ENCODE measurements at regions not wholly inside any gene's neighbourhood (a gene's known extent, or its start where the extent isn't known, plus 50 kb on each side); places are given as distances from the start of the nearest gene placed in this dataset.

DNA sequence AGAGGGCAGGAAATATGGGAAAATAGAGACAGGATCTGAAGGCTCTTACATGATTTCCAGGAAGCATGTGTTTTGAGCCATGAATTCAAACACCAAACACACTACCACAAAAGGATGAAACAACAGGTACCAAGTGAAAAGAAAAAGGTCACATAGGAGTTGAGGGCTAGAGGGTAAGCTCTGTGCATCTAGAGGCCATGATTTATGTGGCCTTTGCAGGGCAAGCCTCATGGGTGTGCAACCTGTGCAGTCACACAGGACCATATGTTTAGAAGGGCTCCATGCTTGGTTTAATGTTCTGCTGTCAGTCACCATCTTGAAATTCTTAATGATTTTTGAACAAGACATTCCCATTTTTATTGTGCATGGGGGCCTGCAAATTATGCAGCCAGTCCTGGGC is 134.5 kb upstream of the CCDC68 start:
- no peaks in the 10 kb centered on the region for H3K36me3 ChIP-seq (ENCODE audit: control insufficient read depth in 2 of 2, insufficient read depth in 1 of 2, low read length in 2 of 2)
- ChIA-PET POLR2A (interaction anchor here (0.6 kb wide), 1 partner anchor 1820 kb away, joined by 3 read pairs; no protein-coding TSS in a partner anchor), CTCF (interaction anchor here (0.7 kb wide), 1 partner anchor 60 kb away, joined by 5 read pairs; no protein-coding TSS in a partner anchor)
- TF ChIP-seq ZIC2 (tag by site-specific recombination; IDR thresholded peaks at IDR 0.05), result no peak
- TF ChIP-seq BCL11A (tag by site-specific recombination; IDR thresholded peaks at IDR 0.05; ENCODE audit: low read depth), result no peak
- TF ChIP-seq, protein P1, sequence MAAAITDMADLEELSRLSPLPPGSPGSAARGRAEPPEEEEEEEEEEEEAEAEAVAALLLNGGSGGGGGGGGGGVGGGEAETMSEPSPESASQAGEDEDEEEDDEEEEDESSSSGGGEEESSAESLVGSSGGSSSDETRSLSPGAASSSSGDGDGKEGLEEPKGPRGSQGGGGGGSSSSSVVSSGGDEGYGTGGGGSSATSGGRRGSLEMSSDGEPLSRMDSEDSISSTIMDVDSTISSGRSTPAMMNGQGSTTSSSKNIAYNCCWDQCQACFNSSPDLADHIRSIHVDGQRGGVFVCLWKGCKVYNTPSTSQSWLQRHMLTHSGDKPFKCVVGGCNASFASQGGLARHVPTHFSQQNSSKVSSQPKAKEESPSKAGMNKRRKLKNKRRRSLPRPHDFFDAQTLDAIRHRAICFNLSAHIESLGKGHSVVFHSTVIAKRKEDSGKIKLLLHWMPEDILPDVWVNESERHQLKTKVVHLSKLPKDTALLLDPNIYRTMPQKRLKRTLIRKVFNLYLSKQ (tag by site-specific recombination; IDR thresholded peaks at IDR 0.05; ENCODE audit: borderline replicate concordance), result no peak
- no peak for TF ChIP-seq WT1 (tag by site-specific recombination; IDR thresholded peaks at IDR 0.05)
- TF ChIP-seq ZBTB21 (tag by site-specific recombination; IDR thresholded peaks at IDR 0.05), result no peak
- TF ChIP-seq ZNF174 (tag by site-specific recombination; IDR thresholded peaks at IDR 0.05), result no peak
- TF ChIP-seq, protein P2, sequence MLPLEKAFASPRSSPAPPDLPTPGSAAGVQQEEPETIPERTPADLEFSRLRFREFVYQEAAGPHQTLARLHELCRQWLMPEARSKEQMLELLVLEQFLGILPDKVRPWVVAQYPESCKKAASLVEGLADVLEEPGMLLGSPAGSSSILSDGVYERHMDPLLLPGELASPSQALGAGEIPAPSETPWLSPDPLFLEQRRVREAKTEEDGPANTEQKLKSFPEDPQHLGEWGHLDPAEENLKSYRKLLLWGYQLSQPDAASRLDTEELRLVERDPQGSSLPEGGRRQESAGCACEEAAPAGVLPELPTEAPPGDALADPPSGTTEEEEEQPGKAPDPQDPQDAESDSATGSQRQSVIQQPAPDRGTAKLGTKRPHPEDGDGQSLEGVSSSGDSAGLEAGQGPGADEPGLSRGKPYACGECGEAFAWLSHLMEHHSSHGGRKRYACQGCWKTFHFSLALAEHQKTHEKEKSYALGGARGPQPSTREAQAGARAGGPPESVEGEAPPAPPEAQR (tag by site-specific recombination; IDR thresholded peaks at IDR 0.05), result no peak
- no peak for TF ChIP-seq ZXDB (tag by site-specific recombination; IDR thresholded peaks at IDR 0.05)
- TF ChIP-seq ZNF423 (tag by site-specific recombination; IDR thresholded peaks at IDR 0.05), result no peak
- TF ChIP-seq, protein P3, sequence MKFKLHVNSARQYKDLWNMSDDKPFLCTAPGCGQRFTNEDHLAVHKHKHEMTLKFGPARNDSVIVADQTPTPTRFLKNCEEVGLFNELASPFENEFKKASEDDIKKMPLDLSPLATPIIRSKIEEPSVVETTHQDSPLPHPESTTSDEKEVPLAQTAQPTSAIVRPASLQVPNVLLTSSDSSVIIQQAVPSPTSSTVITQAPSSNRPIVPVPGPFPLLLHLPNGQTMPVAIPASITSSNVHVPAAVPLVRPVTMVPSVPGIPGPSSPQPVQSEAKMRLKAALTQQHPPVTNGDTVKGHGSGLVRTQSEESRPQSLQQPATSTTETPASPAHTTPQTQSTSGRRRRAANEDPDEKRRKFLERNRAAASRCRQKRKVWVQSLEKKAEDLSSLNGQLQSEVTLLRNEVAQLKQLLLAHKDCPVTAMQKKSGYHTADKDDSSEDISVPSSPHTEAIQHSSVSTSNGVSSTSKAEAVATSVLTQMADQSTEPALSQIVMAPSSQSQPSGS (tag by site-specific recombination; IDR thresholded peaks at IDR 0.05; ENCODE audit: low read depth), result no peak
- TF ChIP-seq ZNF670 (tag by site-specific recombination; IDR thresholded peaks at IDR 0.05; ENCODE audit: low read depth), result no peak
- no peak for TF ChIP-seq ZNF324 (tag by site-specific recombination; IDR thresholded peaks at IDR 0.05)
- H3K27ac ChIP-seq (ENCODE audit: extremely low read depth, low read depth, low read length), result no peak overlapping the region
- H3K9me3 ChIP-seq (ENCODE audit: control insufficient read depth, insufficient read depth, low read depth, low read length), result no peaks in the 10 kb centered on the region
- peaks cover 46% of the 10 kb centered on the region for H3K4me1 ChIP-seq (ENCODE audit: control insufficient read depth, insufficient read depth, low read length)
- no peak overlapping the region for H3K4me3 ChIP-seq (ENCODE audit: low read depth, low read length)

DNA sequence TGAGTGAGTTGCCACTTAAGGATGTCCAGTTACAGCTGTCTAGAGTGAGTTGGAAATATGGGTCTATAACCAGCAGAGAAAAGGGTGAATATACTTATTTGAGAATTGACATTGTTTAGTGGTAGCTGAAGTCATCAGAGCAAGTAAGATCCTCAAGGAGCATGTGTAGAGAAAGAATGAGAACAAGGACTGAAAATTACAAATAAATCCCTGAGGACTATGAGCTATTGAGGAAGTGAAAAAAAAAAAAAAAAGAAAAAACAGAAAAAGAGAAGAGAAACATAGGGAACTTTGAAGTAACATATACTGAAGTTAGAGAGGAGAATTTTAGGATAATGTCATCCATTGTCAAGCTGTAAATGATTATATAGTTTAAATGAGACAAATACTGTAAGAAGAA is 134.0 kb upstream of the CCDC68 start:
- ChIA-PET POLR2A (interaction anchor here (0.6 kb wide), 2 partner anchors 195 to 1821 kb away, joined by 3 to 6 read pairs; no protein-coding TSS in a partner anchor), CTCF (interaction anchor here (0.6 to 0.7 kb wide), 3 partner anchors 22 to 485 kb away, joined by 3 to 6 read pairs (median 5); no protein-coding TSS in a partner anchor)
- H3K4me1 ChIP-seq (ENCODE audit: control insufficient read depth, insufficient read depth, low read length), result peaks cover 50% of the 10 kb centered on the region
- no peaks in the 10 kb centered on the region for H3K36me3 ChIP-seq (ENCODE audit: control insufficient read depth in 2 of 2, insufficient read depth in 1 of 2, low read length in 2 of 2)
- H3K4me3 ChIP-seq (ENCODE audit: low read depth, low read length), result no peak overlapping the region
- H3K9me3 ChIP-seq (ENCODE audit: control insufficient read depth, insufficient read depth, low read depth, low read length), result no peaks in the 10 kb centered on the region
- H3K27ac ChIP-seq (ENCODE audit: extremely low read depth, low read depth, low read length), result no peak overlapping the region
- TF ChIP-seq ZNF202 (tag by site-specific recombination; IDR thresholded peaks at IDR 0.05; ENCODE audit: borderline replicate concordance), result no peak
- TF ChIP-seq, protein P2 (tag by site-specific recombination; IDR thresholded peaks at IDR 0.05), result no peak
- TF ChIP-seq ZNF132 (tag by site-specific recombination; IDR thresholded peaks at IDR 0.05; ENCODE audit: borderline replicate concordance), result no peak
- no peak for TF ChIP-seq ZNF843 (tag by site-specific recombination; IDR thresholded peaks at IDR 0.05)
- no peak for TF ChIP-seq EGR2 (tag by site-specific recombination; IDR thresholded peaks at IDR 0.05; ENCODE audit: low read depth)
- TF ChIP-seq, protein P1 (tag by site-specific recombination; IDR thresholded peaks at IDR 0.05; ENCODE audit: borderline replicate concordance), result no peak
- no peak for TF ChIP-seq ZNF211 (tag by site-specific recombination; IDR thresholded peaks at IDR 0.05; ENCODE audit: low read depth)
- no peak for TF ChIP-seq ZBTB1 (tag by site-specific recombination; IDR thresholded peaks at IDR 0.05)
- TF ChIP-seq KLF9 (tag by site-specific recombination; IDR thresholded peaks at IDR 0.05; ENCODE audit: low read depth), result no peak
- no peak for TF ChIP-seq ZNF626 (tag by site-specific recombination; IDR thresholded peaks at IDR 0.05)
- TF ChIP-seq ZSCAN30 (tag by site-specific recombination; IDR thresholded peaks at IDR 0.05), result no peak
- no peak for TF ChIP-seq OVOL3 (tag by site-specific recombination; IDR thresholded peaks at IDR 0.05)
- no peak for TF ChIP-seq ZNF354C (tag by site-specific recombination; IDR thresholded peaks at IDR 0.05; ENCODE audit: borderline replicate concordance, low read depth)
- no peak for TF ChIP-seq ZNF140 (tag by site-specific recombination; IDR thresholded peaks at IDR 0.05)
- TF ChIP-seq ZNF37A (tag by site-specific recombination; IDR thresholded peaks at IDR 0.05), result no peak
- TF ChIP-seq ZNF558 (tag by site-specific recombination; IDR thresholded peaks at IDR 0.05), result no peak
- TF ChIP-seq ZNF157 (tag by site-specific recombination; IDR thresholded peaks at IDR 0.05), result no peak
- no peak for TF ChIP-seq ZNF23 (tag by site-specific recombination; IDR thresholded peaks at IDR 0.05; ENCODE audit: borderline replicate concordance)
- no peak for TF ChIP-seq ZNF423 (tag by site-specific recombination; IDR thresholded peaks at IDR 0.05)

All from HEK293 (cell line).